Neural cell (in vitro differentiated cells): ENCODE measurements at regions not wholly inside any gene's neighbourhood (a gene's known extent, or its start where the extent isn't known, plus 50 kb on each side); places are given as distances from the start of the nearest gene placed in this dataset.

Experiments used
- CTCF ChIP-seq: fragments of 450-650 bp; IDR thresholded peaks from 2 replicates; pipeline ENCODE4 v1.5.1; 2014; ENCODE audit warnings: antibody characterized with exemption, mild to moderate bottlenecking, moderate library complexity; ENCODE audit not compliant: poor library complexity, severe bottlenecking
- EZH2 ChIP-seq: fragments of 200-600, 300-800 bp; shearing (Covaris generic), sonication (generic); IDR thresholded peaks from 2 replicates; pipeline ENCODE4 v1.6.1; 2014; ENCODE audit warnings: antibody characterized with exemption, low read length, borderline replicate concordance, mild to moderate bottlenecking; ENCODE audit not compliant: insufficient read depth, poor library complexity, severe bottlenecking
- REST ChIP-seq: IDR thresholded peaks from 2 replicates; pipeline ENCODE4 v1.6.1; 2012; ENCODE audit warnings: borderline replicate concordance

GRCh38 chrX:95716841-95717240, 967.8 kb upstream of the DIAPH2 start:
- no peak for TF ChIP-seq REST
- TF ChIP-seq CTCF: no peak
- no peak for TF ChIP-seq EZH2
